SH-SY5Y (cell line): ENCODE measurements at regions not wholly inside any gene's neighbourhood (a gene's known extent, or its start where the extent isn't known, plus 50 kb on each side); places are given as distances from the start of the nearest gene placed in this dataset.

Source experiments
- GATA2 ChIP-seq: IDR thresholded peaks from 2 replicates; pipeline ENCODE4 v1.6.1; 2011; ENCODE audit warnings: mild to moderate bottlenecking, low read depth, low read length
- GATA3 ChIP-seq: IDR thresholded peaks from 2 replicates; pipeline ENCODE4 v1.6.1; 2011; ENCODE audit warnings: low read depth, mild to moderate bottlenecking, low read length, moderate library complexity

DNA sequence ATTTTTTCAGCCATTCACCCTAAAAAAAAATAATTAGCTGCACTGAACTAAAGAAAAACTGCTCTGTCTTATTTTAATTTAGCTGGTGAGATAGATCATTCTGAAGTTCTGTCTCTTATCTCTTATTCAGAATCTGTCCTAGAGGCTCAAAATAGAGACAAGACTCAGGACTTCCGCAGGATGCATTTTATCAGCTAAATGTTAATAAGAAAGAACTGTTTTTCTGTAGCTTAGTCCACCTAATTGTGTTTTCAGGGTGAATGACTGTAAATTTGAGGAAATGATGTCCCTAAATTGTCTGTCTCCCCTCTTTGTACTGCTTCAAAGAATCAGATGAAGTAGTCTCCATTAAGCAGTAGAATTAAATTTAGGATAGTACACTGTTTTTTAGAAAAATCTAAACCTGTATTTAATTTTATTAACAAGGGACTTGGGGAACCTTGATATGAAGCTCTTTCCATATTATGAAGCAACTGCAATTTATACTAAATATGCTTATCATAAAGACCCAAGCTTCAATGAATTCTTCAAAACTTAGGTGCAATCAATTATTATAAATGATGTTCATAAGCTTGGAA lies 671.9 kb downstream of the RWDD3 start:
- TF ChIP-seq GATA3, result peak; percentile 94
- TF ChIP-seq GATA2, result peak; percentile 75
